Spleen (tissue), 11 donors: ENCODE measurements at regions not wholly inside any gene's neighbourhood (a gene's known extent, or its start where the extent isn't known, plus 50 kb on each side); places are given as distances from the start of the nearest gene placed in this dataset.

Source experiments
- DNase-seq: peaks from one replicate; pipeline ENCODE4 v3.0.0-alpha.2; 2020
- H3K27ac ChIP-seq, 8 donors: fragments of 200-600 bp; sonication (generic) in 7 of 8; 1 replicate in 4 of 8; 2 replicates in 4 of 8; pipeline versions ENCODE4 v1.5.0 to v1.8.0; 2016 to 2021; ENCODE audit warnings: inconsistent platforms in 4 of 8, mild to moderate bottlenecking in 4 of 8, moderate library complexity in 1 of 8
- H3K27me3 ChIP-seq, 7 donors: fragments of 200-600 bp; sonication (generic) in 6 of 7; replicated peaks in 1 of 7; 1 replicate in 4 of 7; 2 replicates in 3 of 7; pipeline versions ENCODE4 v1.5.0 to v1.8.0; 2016 to 2021; ENCODE audit warnings: inconsistent platforms in 3 of 7, mild to moderate bottlenecking in 1 of 7
- H3K36me3 ChIP-seq, 6 donors: fragments of 200-600 bp; sonication (generic) in 5 of 6; 1 replicate in 4 of 6; 2 replicates in 2 of 6; pipeline versions ENCODE4 v1.5.0 to v1.8.0; 2016 to 2021; ENCODE audit warnings: inconsistent platforms in 2 of 6
- H3K4me1 ChIP-seq, 6 donors: fragments of 200-600 bp; sonication (generic) in 5 of 6; 1 replicate in 3 of 6; 2 replicates in 3 of 6; pipeline versions ENCODE4 v1.5.0 to v1.8.0; 2016 to 2021; ENCODE audit warnings: inconsistent platforms in 3 of 6
- H3K4me3 ChIP-seq, 8 donors: fragments of 200-600 bp; sonication (generic) in 7 of 8; 1 replicate in 4 of 8; 2 replicates in 4 of 8; pipeline versions ENCODE4 v1.5.0 to v1.8.0; 2016 to 2021; ENCODE audit warnings: inconsistent platforms in 4 of 8, mild to moderate bottlenecking in 4 of 8, moderate library complexity in 2 of 8
- H3K9me3 ChIP-seq, 8 donors: fragments of 200-600 bp; sonication (generic) in 7 of 8; 1 replicate in 4 of 8; 2 replicates in 4 of 8; pipeline versions ENCODE4 v1.5.0 to v1.8.0; 2016 to 2021; ENCODE audit warnings: inconsistent platforms in 4 of 8
- CTCF ChIP-seq, 11 experiments: fragments of 200-600 bp in 7 of 11; fragments of 450-650 bp in 4 of 11; sonication (generic) in 4 of 11; IDR thresholded peaks in 8 of 11; conservative IDR thresholded peaks in 3 of 11; 1 replicate in 7 of 11; 2 replicates in 4 of 11; pipeline versions ENCODE4 v1.4.0 to v1.8.0; 2016 to 2021; ENCODE audit warnings: antibody characterized with exemption in 11 of 11, inconsistent platforms in 4 of 11, mild to moderate bottlenecking in 1 of 11
- POLR2A ChIP-seq, 3 donors: fragments of 450-650 bp; IDR thresholded peaks; one replicate each; pipeline ENCODE4 v1.5.1; 2017; ENCODE audit warnings: antibody characterized with exemption in 3 of 3, mild to moderate bottlenecking in 1 of 3
- POLR2AphosphoS5 ChIP-seq, 3 donors: sonication (generic); formaldehyde crosslinking; IDR thresholded peaks; one replicate each; pipeline ENCODE4 v1.5.1; 2017; ENCODE audit warnings: antibody characterized with exemption in 3 of 3
- WGBS, 5 donors: extraction: QIAGEN DNeasy Blood & Tissue Kit in 3 of 5; methylation state at CpG; one replicate each; pipeline versions ENCODE4 v1.1.5 to v1.1.7; 2013 to 2018; 5-methylcytosine and 5-hydroxymethylcytosine counted together
- intact Hi-C: fragments of 100-400 bp; cut with DNase I; formaldehyde crosslinking; loops from one replicate; pipeline ENCODE4 v1.15.0; 2023; ENCODE audit warnings: low total_unique reads
- donor health status: healthy with polysubstance abuse.
- donor health status: DM: no; HTN: no; CAD: no; lungs with moderate emphysema.
- donor health status: DM: no; HTN: no; CAD: no.
- donor health status: Bipolar disorder and iron deficiency.
- donor health status: healthy.
- donor health status: DM: no; HTN: no; CAD: no.
- donor health status: DM: yes; HTN: yes; CAD: no.

- no peaks in the 10 kb centered on the region for H3K9me3 ChIP-seq
- H3K27ac ChIP-seq = no peak overlapping the region
- no peak overlapping the region for H3K4me3 ChIP-seq
- WGBS, 5 donors = 68 to 86% (median 77%) methylated on average over 1 of the region's 1 CpG
- no peaks in the 10 kb centered on the region for H3K4me1 ChIP-seq
- intact Hi-C loops = no loop called here
- TF ChIP-seq POLR2A (IDR thresholded peaks at IDR 0.05) (no peak), POLR2AphosphoS5 (IDR thresholded peaks at IDR 0.05) (no peak), CTCF (IDR thresholded peaks at IDR 0.05 in 8 of 11, conservative IDR thresholded peaks at IDR 0.05 in 3 of 11) (no peak)
- H3K27me3 ChIP-seq = no peaks in the 10 kb centered on the region
- no peak for DNase-seq
- H3K36me3 ChIP-seq = no peaks in the 10 kb centered on the region
Observed at GRCh38 chr18:2407961-2408360, 163.3 kb downstream of the METTL4 start.

- intact Hi-C loops = no loop called here
- 66 to 79% (median 70%) methylated on average over 5 of the region's 5 CpGs for WGBS, 5 donors
- H3K4me3 ChIP-seq = no peak overlapping the region
- no peak for TF ChIP-seq CTCF (IDR thresholded peaks at IDR 0.05 in 8 of 11, conservative IDR thresholded peaks at IDR 0.05 in 3 of 11)
- H3K36me3 ChIP-seq = no peaks in the 10 kb centered on the region
- no peaks in the 10 kb centered on the region for H3K4me1 ChIP-seq
- H3K27me3 ChIP-seq = no peaks in the 10 kb centered on the region
- H3K9me3 ChIP-seq = no peaks in the 10 kb centered on the region
- DNase-seq = no peak
- H3K27ac ChIP-seq = no peak overlapping the region
Observed at GRCh38 chr18:2409906-2410305, 161.4 kb downstream of the METTL4 start.

- Histone ChIP-seq H3K36me3 (no peaks in the 10 kb centered on the region), H3K27ac (no peak overlapping the region), H3K4me3 (no peak overlapping the region), H3K9me3 (no peaks in the 10 kb centered on the region), H3K4me1 (no peaks in the 10 kb centered on the region), H3K27me3 (no peaks in the 10 kb centered on the region)
- no peak for DNase-seq
- TF ChIP-seq POLR2A (IDR thresholded peaks at IDR 0.05) (no peak), POLR2AphosphoS5 (IDR thresholded peaks at IDR 0.05) (no peak), CTCF (IDR thresholded peaks at IDR 0.05 in 8 of 11, conservative IDR thresholded peaks at IDR 0.05 in 3 of 11) (no peak)
- intact Hi-C loops = no loop called here
- 82 to 89% (median 87%) methylated on average over 1 of the region's 1 CpG for WGBS, 5 donors
Observed at GRCh38 chr18:2410688-2411087, 160.6 kb downstream of the METTL4 start.

GRCh38 chr18:2411381-2411960, 159.8 kb downstream of the METTL4 start:
- no peaks in the 10 kb centered on the region for H3K27me3 ChIP-seq
- H3K27ac ChIP-seq = no peak overlapping the region
- no peaks in the 10 kb centered on the region for H3K9me3 ChIP-seq
- H3K4me3 ChIP-seq = no peak overlapping the region
- WGBS, 5 donors = 77 to 97% (median 85%) methylated on average over 1 of the region's 1 CpG
- no peaks in the 10 kb centered on the region for H3K36me3 ChIP-seq
- H3K4me1 ChIP-seq = no peaks in the 10 kb centered on the region
- TF ChIP-seq POLR2A (IDR thresholded peaks at IDR 0.05) = no peak
- no peak for TF ChIP-seq CTCF (IDR thresholded peaks at IDR 0.05 in 8 of 11, conservative IDR thresholded peaks at IDR 0.05 in 3 of 11)
- TF ChIP-seq POLR2AphosphoS5 (IDR thresholded peaks at IDR 0.05) = no peak
- no peak for DNase-seq
- intact Hi-C loops = no loop called here
